CMK (cell line): ENCODE measurements at regions not wholly inside any gene's neighbourhood (a gene's known extent, or its start where the extent isn't known, plus 50 kb on each side); places are given as distances from the start of the nearest gene placed in this dataset.

ENCODE experiments used
- DNase-seq: peaks from one replicate; pipeline ENCODE4 v3.0.0-alpha.2; 2010; ENCODE audit warnings: low read depth

DNA sequence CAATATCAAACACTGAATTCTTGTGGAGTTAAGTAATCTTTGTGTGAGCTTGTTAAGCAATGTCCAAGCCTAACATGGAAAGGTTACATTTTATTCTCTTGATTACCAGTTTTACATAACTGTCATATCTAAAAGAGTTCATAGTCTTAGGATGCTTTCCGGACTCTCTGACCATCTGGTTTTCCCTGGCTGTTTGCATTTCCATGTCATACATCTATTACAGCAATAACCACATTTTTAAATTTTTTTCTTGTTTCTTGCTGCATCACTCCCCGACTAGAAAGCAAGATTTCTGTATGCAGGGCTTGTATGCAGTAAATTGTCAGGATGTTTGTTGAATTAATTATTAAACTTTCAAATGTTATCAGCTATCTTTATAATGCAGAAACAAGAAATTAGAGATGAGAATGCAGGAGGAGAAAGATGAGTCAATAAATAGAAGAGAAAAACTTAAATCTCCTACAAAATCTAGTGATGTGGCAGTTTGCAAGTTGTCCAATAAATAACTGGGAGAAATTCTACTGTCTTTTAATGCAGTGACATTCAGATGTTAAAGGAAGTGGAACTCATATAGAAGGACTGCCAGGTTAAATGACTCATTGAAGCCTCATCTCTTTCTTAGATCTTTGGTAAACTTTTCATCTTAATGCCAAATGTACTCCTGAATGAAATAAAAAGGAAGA lies 179.6 kb upstream of the SGCD start:
- DNase-seq: no peak

- DNase-seq: no peak
These were observed 179.0 kb upstream of the SGCD start for GRCh38 chr5:156147944-156148285.

DNA sequence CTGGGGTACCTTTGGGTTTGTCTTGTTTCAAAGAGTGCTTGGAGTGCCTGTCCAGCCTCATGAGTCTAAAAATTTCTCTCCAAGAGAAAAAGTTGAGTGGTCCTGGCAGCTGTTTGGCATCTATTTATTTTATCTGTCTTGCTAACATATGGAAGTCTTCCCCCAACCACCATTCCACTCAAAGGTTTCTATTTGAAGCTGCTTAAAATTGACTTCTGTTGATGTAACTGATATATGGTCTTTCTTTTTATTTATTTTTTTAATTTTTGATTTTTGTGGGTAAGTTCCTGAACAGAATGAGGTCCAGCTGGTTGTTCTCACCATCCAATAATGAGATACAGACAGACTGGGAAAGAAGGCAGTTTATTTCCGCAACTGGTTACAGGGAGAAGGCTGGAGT lies 178.7 kb upstream of the SGCD start:
- DNase-seq: no peak

- no peak for DNase-seq
These were observed 177.8 kb upstream of the SGCD start for GRCh38 chr5:156149213-156149612.

GRCh38 chr5:156153602-156154001 lies 173.4 kb upstream of the SGCD start:
- no peak for DNase-seq

- no peak for DNase-seq
These were observed 172.2 kb upstream of the SGCD start for GRCh38 chr5:156154757-156155156.

DNA sequence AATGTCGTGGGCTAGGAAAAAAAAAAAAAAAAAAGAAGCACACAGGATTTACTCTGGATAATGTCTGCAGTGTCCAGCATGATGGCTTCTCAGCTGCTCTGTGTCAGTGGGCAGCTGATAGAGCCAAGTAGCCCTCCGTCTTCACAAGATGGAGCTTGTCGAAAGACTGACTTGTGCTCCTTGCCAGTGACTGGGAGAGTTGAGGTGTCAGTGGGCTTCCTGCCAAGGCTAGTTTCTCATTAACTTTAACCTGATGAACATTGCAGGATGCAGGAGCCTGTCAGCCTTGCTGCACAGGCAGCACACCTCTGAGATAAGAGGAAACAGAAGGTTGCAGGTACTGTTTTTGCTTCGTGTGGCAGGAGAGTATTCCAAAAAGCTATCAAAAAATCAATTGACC lies 171.4 kb upstream of the SGCD start:
- DNase-seq: no peak

DNA sequence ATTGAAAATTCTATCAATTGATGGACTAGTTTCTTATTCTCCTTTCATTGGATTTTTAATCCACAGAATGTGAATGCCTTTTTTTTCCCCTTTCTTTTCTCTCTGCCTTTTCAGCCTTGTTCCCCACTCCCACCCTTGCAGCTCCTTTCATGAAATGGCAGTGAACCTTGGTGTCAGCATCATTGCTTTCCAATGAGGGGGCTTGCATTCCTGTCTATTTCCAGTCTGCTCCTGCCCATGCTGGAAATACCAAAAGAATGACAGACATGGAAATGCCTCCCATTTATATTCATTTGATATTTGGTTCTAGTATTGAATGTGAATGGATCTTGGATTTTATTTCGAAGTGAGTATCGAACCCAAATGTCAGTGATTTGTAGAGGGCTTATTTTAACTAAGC lies 162.7 kb upstream of the SGCD start:
- no peak for DNase-seq

- DNase-seq: no peak
These were observed 157.5 kb upstream of the SGCD start for GRCh38 chr5:156169495-156169894.

GRCh38 chr5:156170351-156170961 lies 156.5 kb upstream of the SGCD start:
- DNase-seq: no peak

DNA sequence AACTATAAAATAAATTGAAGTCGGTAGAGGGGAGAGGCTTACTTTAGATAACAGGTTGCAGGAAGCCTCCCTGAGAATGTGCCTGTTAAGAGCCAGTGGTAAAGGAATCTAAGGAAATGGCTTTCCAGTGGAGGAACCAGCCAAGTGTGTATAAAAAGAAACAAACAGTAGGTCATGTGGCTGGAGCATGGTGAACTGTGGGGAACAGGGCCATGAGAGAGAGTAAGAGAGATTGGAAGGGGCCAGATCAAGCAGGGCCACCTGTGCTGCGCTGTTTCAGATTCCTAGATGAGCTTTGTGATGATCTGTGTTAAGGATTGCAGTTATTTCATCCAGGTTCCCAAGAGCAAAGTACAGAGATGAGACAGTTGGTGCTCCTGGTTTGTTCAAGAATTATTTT lies 152.7 kb upstream of the SGCD start:
- no peak for DNase-seq

DNA sequence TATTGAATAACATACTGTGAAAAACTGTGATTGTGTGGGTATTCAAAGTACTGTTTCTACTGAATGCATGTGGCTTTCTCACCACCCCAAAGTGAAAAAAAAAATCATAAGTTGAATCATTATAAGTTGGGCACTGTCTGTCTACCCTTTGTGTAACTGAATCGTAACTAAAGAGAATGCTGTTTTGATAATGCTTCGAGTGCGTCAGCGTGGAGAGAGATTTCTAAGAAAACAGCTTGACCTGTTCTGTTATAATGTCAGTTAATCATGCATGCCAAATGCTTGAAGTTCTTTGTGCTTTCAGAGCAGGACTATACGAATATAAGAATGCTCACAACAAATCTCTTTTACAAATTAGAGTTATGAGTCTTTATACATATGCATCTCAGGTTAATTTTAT lies 148.8 kb upstream of the SGCD start:
- DNase-seq: no peak

DNA sequence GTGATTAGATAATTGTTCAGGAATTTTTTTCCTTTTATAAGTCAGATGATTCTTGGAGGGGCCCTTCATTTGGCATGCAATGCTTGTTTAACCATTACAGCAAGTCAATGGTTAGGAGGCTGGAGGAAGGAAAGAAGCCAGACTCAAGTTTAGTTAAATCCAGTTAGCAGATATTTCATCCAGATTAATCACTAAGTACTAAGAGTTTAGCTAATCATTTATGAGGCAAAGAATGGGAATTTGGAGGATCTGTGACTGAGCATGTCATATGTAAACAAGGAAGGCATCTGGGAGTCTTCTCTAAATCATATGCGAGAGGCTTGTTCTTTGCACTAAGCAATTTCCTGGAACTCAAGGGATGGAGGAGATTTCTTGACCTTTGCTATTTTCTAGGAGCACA lies 145.3 kb upstream of the SGCD start:
- no peak for DNase-seq

DNA sequence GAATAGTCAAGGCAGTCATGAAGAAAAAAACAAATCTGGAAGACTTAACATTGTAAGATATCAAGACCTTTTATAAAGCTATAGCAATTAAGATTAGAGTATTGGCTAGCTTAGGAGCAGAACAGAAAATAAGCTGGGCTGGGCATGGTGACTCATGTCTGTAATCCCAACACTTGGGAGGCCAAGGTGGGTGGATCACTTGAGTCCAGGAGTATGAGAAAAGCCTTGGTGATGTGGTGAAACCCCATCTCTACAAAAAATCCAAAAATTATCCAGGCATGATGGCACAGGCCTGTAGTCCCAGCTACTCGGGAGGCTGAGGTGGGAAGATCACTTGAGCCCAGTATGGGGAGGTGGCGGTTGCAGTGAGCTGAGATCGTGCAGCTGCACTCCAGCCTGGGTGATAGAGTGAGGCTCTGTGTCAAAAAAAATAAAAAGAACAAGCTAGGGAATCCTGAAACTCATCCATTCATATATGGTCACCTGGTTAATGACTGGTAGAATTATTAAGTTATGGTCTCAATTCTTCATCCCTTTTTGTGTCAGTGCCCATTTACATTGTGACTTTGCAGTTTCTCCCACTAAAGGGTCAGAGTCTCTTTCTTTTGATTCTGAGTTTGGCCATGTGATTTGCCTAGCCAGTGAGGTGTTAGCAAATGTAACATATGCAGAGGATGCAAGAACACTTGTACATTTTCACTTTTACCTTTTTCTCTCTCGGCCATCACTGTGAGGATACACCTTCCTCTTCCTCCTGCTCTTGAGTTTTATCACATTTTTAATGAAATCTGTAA lies 144.6 kb upstream of the SGCD start:
- DNase-seq: no peak

DNA sequence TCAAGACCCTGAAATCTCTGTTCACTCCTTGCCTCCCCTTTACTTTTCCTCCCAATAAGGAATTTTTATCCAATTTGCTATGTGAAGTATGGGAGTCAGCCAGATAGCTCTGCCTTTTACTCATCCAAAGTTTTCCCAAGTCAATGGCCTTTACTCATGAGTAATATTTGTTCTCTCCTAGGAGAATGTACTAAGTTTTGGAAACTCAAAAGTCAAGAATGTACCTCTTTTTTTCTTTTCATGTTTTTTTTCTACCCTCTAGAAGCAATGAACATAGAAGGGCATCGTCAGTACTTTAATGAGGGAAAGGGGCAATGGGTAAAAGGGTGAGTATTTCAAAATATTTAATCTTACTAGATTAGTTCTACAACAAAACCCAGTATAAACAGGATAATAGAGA lies 140.2 kb upstream of the SGCD start:
- no peak for DNase-seq

GRCh38 chr5:156188016-156188415 lies 138.9 kb upstream of the SGCD start:
- no peak for DNase-seq

DNA sequence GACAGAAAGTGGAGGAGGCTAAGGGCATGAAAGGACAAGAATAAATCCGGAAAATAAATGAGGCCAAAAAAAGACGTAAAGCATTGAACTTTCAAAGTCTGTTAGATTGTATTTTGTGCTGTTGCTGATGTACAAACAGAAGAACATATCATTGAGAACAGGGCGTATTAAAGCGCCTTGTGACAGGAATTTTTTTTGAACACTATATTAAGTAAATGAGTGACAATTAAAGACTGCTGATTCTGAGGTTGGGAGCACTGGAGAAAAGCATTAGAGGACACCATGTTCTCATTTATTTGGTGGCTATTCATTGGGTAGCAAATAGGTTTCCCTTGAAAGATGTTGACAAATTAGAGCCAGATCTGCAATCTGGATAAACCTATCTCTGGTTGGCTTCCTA lies 137.3 kb upstream of the SGCD start:
- DNase-seq: no peak

DNA sequence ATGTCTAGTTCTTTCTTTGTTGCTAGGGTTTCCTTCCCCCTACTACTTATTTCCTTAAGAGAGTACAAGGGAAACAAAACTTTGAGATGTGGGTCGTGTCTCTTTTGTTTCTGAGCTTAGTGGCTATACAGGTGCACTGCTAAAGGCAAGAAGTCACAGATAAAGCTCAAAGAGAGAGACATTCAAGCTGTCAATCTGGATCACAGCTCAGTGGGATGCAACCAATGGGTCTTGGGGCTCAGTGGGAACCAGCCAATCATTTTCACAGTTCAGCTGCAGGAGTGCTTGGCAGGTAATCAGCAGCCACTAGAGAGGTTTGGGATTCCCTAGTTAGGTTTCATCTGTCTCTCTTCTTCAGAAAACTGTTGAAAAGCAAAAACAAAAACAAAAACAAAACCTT lies 135.4 kb upstream of the SGCD start:
- DNase-seq: no peak

DNA sequence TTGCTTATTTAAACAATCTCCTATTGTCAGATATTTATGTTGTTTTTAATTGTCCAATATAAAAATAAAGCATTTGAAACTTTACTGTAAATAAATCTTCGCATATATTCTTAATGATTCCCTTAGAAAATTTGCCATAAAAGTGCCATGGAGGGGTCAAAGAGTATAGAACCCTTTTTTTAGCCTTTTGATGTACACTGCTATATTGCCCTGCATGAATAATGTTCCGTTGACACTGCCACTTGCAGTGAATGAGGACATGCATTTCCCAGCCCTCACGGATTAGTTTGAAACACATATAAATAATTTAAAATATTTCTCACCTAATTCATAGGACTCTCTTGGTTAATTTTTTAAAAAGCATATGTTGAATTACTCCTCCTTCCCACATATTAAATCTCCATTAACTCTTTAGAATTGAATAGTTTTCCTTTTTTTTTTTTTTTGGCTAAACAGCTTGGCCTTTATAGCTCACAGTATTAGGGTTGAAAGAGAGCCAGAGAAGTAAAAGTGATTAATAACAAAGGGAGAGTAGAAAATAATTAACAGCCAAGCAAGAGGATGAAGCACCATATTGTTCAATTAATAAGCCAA lies 129.8 kb upstream of the SGCD start:
- DNase-seq: no peak

DNA sequence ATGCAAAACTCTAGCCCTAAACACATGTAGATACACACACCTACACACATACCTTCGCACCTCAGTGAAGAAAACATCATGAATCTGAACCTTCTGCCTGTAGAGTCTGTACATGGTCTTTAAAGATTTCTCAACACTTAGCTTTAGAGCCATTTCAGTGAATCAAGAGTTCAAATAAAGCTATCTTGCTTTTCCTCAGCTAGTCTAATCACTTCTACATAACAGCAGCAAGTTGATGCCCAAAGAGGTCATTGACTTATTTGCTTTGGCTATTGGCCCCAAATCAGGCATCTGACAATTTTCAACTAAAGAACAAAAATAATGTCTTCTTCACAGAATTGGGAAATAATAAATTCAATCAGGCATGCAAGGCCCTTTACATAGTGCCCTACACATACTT lies 127.9 kb upstream of the SGCD start:
- DNase-seq: no peak

DNA sequence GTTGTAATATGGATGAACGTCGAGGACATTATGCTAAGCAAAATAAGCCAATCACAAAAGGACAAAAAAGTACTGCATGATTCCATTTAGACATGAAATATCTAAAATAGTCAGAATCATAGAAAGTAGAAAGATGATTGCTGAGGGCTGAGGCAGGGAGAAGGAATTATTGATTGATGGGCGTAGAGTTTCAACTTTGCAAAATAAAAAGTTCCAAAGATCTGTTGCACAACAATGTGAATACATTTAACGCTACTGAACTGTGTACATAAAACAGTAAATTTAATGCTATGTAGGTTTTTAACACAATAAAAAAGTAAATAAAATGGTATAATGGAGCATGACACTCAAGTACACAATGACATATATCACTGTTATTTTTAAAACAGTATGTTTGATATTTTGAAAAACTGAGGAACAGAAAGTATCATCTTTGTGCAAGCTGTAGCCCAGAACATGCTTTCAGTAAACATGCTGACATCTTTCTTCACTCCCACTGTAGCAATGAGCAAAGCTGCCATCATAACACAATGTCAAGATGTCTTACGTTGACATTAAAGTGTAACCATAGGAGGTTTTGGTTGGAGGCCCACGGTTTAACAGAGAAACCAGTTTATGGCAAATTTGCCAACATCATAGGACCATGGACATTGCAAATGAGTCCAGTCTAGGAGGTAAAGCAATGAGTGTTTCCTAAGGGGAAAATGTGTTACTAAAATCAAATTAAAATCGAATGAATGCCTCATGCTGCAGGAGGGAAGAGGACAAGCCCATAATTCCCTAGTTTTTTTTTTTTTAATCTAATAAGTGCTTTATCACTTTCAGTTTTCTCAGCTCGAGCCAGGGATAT lies 125.8 kb upstream of the SGCD start:
- DNase-seq: no peak

DNA sequence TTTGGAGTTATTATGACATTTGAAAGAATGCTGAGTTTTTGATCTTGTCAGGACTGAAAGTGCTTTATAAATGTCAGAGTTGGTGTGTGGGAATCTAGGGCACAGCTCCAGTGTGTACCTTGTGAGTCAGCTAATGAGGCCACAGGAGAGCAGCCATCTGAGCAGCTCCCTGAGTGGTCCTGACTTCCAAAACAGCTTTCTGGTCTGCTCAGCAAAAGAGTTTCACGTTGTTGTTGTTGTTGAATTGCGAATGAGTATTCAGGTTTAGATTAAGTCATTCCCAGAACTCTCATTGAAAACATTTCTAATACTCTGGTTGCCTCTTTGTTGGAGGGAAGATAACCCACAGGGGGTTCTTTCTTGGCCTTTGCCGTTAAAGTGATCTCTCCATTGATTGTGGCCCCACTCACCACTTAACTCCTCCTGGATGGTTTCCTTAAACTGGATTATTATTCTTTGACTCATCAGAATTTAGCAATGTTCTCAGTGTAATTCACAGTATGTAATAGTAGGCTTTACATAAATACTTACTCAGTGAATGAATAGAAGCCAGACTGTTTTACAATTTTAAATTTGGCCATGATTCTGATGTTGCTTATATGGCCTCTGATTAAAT lies 125.1 kb upstream of the SGCD start:
- no peak for DNase-seq
